Hepatocyte (in vitro differentiated cells): ENCODE measurements at regions not wholly inside any gene's neighbourhood (a gene's known extent, or its start where the extent isn't known, plus 50 kb on each side); places are given as distances from the start of the nearest gene placed in this dataset.

Source experiments
- DNase-seq: peaks from one replicate; pipeline ENCODE4 v3.0.0-alpha.2; 2016; ENCODE audit warnings: low spot score
- H2AFZ ChIP-seq: fragments of 200-600 bp; sonication (generic); 2 replicates; pipeline ENCODE4 v1.6.0; 2016; ENCODE audit warnings: antibody characterized with exemption, mild to moderate bottlenecking
- H3K27ac ChIP-seq: fragments of 200-600 bp; sonication (generic); 2 replicates; pipeline ENCODE4 v1.5.1; 2016; ENCODE audit warnings: mild to moderate bottlenecking
- H3K27me3 ChIP-seq: fragments of 200-600 bp; sonication (generic); 2 replicates; pipeline ENCODE4 v1.6.1; 2016
- H3K36me3 ChIP-seq: fragments of 200-600 bp; sonication (generic); replicated peaks from 2 replicates; pipeline ENCODE4 v1.5.1; 2016; ENCODE audit warnings: low read depth; ENCODE audit not compliant: insufficient read depth
- H3K4me1 ChIP-seq: fragments of 200-600 bp; sonication (generic); 2 replicates; pipeline ENCODE4 v1.5.1; 2016; ENCODE audit warnings: mild to moderate bottlenecking, moderate library complexity; ENCODE audit not compliant: insufficient read depth
- H3K4me2 ChIP-seq: fragments of 200-600 bp; sonication (generic); 2 replicates; pipeline ENCODE4 v1.6.0; 2016
- H3K4me3 ChIP-seq: fragments of 200-600 bp; sonication (generic); 2 replicates; pipeline ENCODE4 v1.5.1; 2016; ENCODE audit warnings: mild to moderate bottlenecking
- H3K79me2 ChIP-seq: fragments of 200-600 bp; sonication (generic); 2 replicates; pipeline ENCODE4 v1.6.0; 2017; ENCODE audit warnings: mild to moderate bottlenecking
- H3K9me2 ChIP-seq: fragments of 200-600 bp; sonication (generic); replicated peaks from 2 replicates; pipeline ENCODE4 v1.6.0; 2017; ENCODE audit warnings: mild to moderate bottlenecking; ENCODE audit not compliant: insufficient read depth
- H3K9me3 ChIP-seq: fragments of 200-600 bp; sonication (generic); 2 replicates; pipeline ENCODE4 v1.5.1; 2016; ENCODE audit warnings: low read depth, mild to moderate bottlenecking
- H4K20me1 ChIP-seq: fragments of 200-600 bp; sonication (generic); 2 replicates; pipeline ENCODE4 v1.6.0; 2016; ENCODE audit warnings: mild to moderate bottlenecking; ENCODE audit not compliant: insufficient read depth, poor library complexity, severe bottlenecking
- EZH2 ChIP-seq: fragments of 200-600 bp; sonication (generic); IDR thresholded peaks from 2 replicates; pipeline ENCODE4 v1.6.1; 2016; ENCODE audit warnings: antibody characterized with exemption, mild to moderate bottlenecking, borderline replicate concordance
- EZH2phosphoT487 ChIP-seq: fragments of 200-600 bp; sonication (generic); IDR thresholded peaks from one replicate; pipeline ENCODE4 v1.6.1; 2018; ENCODE audit warnings: antibody characterized with exemption, mild to moderate bottlenecking, low read depth, moderate library complexity; ENCODE audit not compliant: unreplicated experiment, severe bottlenecking
- WGBS: methylation state at CpG from one replicate; pipeline ENCODE4 v1.1.6; 2016; ENCODE audit warnings: low lambda C conversion rate; ENCODE audit errors: missing lambda C conversion rate; 5-methylcytosine and 5-hydroxymethylcytosine counted together
- TF ChIP-seq, protein P1 (sequence below): fragments of 200-600 bp; sonication (generic); IDR thresholded peaks from 2 replicates; pipeline ENCODE4 v1.5.1; 2016; ENCODE audit warnings: antibody characterized with exemption, mild to moderate bottlenecking; ENCODE audit not compliant: poor library complexity

DNA sequence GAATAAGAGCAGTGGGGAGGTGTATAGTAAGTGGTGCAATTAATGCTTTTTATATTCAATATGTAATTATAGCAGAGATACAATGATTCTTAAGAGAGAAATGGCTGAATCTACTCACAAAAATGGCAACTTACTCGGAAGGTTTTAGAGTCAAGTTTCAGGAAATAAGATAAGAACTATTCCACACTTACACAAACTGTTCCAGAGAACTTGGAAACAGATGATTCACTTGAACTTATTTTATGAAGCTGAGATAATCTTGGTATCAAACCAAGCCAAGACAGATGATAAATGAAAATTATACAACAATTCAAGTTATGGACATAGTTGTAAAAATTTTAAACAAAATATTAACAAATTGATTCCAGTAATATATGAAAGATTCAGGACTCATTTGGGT, 311.3 kb upstream of the HS3ST1 start:
- TF ChIP-seq EZH2 (no peak), EZH2phosphoT487 (no peak)
- TF ChIP-seq, protein P1, sequence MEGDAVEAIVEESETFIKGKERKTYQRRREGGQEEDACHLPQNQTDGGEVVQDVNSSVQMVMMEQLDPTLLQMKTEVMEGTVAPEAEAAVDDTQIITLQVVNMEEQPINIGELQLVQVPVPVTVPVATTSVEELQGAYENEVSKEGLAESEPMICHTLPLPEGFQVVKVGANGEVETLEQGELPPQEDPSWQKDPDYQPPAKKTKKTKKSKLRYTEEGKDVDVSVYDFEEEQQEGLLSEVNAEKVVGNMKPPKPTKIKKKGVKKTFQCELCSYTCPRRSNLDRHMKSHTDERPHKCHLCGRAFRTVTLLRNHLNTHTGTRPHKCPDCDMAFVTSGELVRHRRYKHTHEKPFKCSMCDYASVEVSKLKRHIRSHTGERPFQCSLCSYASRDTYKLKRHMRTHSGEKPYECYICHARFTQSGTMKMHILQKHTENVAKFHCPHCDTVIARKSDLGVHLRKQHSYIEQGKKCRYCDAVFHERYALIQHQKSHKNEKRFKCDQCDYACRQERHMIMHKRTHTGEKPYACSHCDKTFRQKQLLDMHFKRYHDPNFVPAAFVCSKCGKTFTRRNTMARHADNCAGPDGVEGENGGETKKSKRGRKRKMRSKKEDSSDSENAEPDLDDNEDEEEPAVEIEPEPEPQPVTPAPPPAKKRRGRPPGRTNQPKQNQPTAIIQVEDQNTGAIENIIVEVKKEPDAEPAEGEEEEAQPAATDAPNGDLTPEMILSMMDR, result no peak

DNA sequence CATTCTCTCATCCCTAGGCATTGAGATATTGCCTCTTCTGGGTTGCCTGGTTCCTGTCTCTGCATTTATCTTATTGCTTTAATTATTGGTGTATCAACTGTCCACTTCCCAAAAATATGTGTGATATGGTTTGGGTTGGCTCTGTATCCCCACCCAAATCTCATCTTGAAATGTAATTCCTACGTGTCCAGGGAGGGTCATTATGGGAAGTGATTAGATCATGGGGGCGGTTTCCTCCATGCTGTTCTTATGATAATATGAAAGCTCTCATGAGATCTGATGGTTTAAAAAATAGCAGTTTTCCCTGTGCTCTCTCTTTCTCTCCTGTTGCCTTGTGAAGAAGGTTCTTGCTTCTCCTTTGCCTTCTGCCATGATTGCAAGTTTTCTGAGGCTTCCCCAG, 308.3 kb upstream of the HS3ST1 start:
- Histone ChIP-seq H3K9me2 (no peaks in the 10 kb centered on the region), H3K9me3 (no peaks in the 10 kb centered on the region), H3K36me3 (no peaks in the 10 kb centered on the region), H3K79me2 (no peaks in the 10 kb centered on the region), H2AFZ (no peak overlapping the region), H3K4me3 (no peak overlapping the region), H3K4me1 (peaks cover 6% of the 10 kb centered on the region), H3K27ac (no peak overlapping the region), H4K20me1 (no peaks in the 10 kb centered on the region), H3K27me3 (no peaks in the 10 kb centered on the region), H3K4me2 (no peak overlapping the region)
- WGBS, result 88% methylated on average over 2 of the region's 2 CpGs
- TF ChIP-seq EZH2 (no peak), EZH2phosphoT487 (no peak)
- TF ChIP-seq, protein P1, result no peak
- DNase-seq, result no peak

More for the DNA sequence above, 311.3 kb upstream of the HS3ST1 start:
- Histone ChIP-seq H3K9me3 (no peaks in the 10 kb centered on the region), H3K36me3 (no peaks in the 10 kb centered on the region), H3K27ac (no peak overlapping the region), H3K4me1 (peaks cover 7% of the 10 kb centered on the region), H2AFZ (no peak overlapping the region), H3K4me3 (no peak overlapping the region), H3K27me3 (no peaks in the 10 kb centered on the region), H4K20me1 (no peaks in the 10 kb centered on the region), H3K9me2 (no peaks in the 10 kb centered on the region), H3K4me2 (no peak overlapping the region), H3K79me2 (no peaks in the 10 kb centered on the region)
- no peak for DNase-seq
- 50% methylated on average over 1 of the region's 1 CpG for WGBS

DNA sequence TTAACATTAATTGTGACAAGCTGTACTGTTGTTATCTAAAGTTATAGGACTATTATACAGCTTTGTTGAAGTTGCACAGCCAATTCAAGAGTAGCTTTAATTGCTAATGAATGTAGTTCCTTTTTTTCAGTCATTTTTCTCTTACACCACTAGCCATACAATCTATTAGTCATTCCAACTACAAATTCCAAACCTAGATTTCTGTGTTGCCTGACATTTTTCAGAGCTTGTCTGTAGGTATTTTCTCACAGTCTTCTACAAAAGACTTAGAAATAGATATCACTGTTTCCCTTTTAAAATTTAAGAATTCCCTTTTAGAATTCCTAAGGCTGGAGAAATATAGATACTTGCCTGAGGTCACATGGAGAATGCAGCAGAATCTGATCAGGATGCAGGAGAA, 307.0 kb upstream of the HS3ST1 start:
- Histone ChIP-seq H3K27ac (no peak overlapping the region), H3K79me2 (no peaks in the 10 kb centered on the region), H4K20me1 (no peaks in the 10 kb centered on the region), H3K4me1 (peaks cover 6% of the 10 kb centered on the region), H3K27me3 (no peaks in the 10 kb centered on the region), H3K9me3 (no peaks in the 10 kb centered on the region), H2AFZ (no peak overlapping the region), H3K9me2 (no peaks in the 10 kb centered on the region), H3K36me3 (no peaks in the 10 kb centered on the region), H3K4me3 (no peak overlapping the region), H3K4me2 (no peak overlapping the region)
- no peak for DNase-seq
- no peak for TF ChIP-seq EZH2phosphoT487
- TF ChIP-seq, protein P1, result no peak
- TF ChIP-seq EZH2, result no peak

DNA sequence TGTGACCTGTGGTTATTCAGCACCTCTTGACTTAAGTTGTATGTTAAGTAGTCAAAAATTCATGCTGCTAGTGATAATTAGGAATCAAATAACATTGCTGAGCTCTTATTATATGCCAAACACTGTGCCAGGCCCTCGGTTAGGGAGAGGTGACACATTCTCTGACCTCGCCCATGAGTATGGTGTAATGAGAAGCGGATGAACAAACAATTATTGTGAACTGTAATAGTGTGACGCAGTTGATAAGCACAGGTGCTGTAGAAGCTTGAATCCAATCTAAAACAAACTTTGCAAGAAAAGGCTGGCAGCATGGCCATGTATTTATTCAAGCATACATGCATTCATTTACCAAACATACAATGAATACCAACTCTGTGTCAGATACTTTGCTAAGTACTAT, 303.5 kb upstream of the HS3ST1 start:
- TF ChIP-seq EZH2 (no peak), EZH2phosphoT487 (no peak)
- TF ChIP-seq, protein P1, result no peak
- Histone ChIP-seq H3K4me3 (no peak overlapping the region), H2AFZ (no peak overlapping the region), H3K36me3 (no peaks in the 10 kb centered on the region), H3K27ac (peak overlapping the region; percentile 42), H3K4me2 (no peak overlapping the region), H3K9me3 (no peaks in the 10 kb centered on the region), H3K79me2 (no peaks in the 10 kb centered on the region), H3K27me3 (no peaks in the 10 kb centered on the region), H4K20me1 (no peaks in the 10 kb centered on the region), H3K4me1 (peaks cover 14% of the 10 kb centered on the region), H3K9me2 (no peaks in the 10 kb centered on the region)
- DNase-seq, result no peak
- 76% methylated on average over 4 of the region's 4 CpGs for WGBS
